Sigmoid colon (tissue), 4 donors: ENCODE measurements at regions not wholly inside any gene's neighbourhood (a gene's known extent, or its start where the extent isn't known, plus 50 kb on each side); places are given as distances from the start of the nearest gene placed in this dataset.

Experiments
- EP300 ChIP-seq, 4 donors: sonication (generic); formaldehyde crosslinking; IDR thresholded peaks; one replicate each; pipeline ENCODE4 v1.6.1; 2017; ENCODE audit warnings: antibody characterized with exemption in 4 of 4
- POLR2A ChIP-seq, 2 donors: fragments of 450-650 bp; IDR thresholded peaks; one replicate each; pipeline ENCODE4 v1.6.1; 2016; ENCODE audit warnings: antibody characterized with exemption in 2 of 2, mild to moderate bottlenecking in 2 of 2, moderate library complexity in 2 of 2
- POLR2AphosphoS5 ChIP-seq, 4 donors: sonication (generic); formaldehyde crosslinking; IDR thresholded peaks; one replicate each; pipeline ENCODE4 v1.6.1; 2017; ENCODE audit warnings: antibody characterized with exemption in 4 of 4
- TF ChIP-seq, protein P1 (sequence below), 4 experiments: fragments of 450-650 bp in 3 of 4; fragments of 200-600 bp in 1 of 4; IDR thresholded peaks; one replicate each; pipeline ENCODE4 v1.5.1; 2016 to 2019; ENCODE audit warnings: antibody characterized with exemption in 4 of 4, mild to moderate bottlenecking in 3 of 4, moderate library complexity in 2 of 4

DNA sequence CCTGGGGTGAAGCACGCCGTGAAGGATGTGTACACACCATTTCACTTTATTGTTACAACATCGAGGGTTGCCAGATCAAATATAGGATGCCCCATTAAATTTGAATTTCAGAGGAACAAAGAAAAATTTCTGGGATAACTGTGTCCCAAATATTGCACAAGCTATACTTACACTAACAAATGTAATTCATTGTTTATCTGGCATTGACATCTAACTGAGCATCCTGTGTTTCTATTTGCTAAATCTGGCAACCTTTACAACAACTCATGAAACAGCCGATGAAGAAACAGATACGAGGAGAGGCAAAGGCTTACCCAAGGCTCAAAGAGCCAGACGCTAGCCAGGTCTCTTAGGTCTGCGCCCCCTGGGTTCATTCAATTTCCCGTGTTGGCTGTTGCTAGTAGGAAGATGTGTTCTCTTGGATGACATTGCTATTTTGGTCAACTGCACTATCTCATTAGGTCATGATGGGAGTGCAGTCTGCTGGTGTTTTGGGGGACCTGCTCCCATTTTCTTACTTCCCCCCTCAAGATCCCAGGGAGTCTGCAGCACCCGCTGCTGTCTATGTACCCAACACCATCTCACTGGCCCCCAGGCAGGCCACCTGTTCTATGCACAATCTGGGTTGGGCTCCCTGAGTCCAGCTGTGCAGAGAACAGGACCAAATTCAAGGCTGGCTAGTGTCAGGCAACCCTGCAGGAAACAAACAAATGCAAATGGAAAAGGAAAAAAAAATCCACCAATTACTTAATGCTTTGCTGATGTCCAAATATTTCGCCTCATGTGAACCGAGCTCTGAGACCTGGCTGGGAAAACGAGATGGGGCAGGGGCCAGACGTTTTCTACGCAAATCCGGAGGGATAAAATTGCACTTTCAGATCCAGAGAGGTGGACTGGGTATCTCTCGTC is 560.9 kb downstream of the MIAT start:
- TF ChIP-seq, protein P1, sequence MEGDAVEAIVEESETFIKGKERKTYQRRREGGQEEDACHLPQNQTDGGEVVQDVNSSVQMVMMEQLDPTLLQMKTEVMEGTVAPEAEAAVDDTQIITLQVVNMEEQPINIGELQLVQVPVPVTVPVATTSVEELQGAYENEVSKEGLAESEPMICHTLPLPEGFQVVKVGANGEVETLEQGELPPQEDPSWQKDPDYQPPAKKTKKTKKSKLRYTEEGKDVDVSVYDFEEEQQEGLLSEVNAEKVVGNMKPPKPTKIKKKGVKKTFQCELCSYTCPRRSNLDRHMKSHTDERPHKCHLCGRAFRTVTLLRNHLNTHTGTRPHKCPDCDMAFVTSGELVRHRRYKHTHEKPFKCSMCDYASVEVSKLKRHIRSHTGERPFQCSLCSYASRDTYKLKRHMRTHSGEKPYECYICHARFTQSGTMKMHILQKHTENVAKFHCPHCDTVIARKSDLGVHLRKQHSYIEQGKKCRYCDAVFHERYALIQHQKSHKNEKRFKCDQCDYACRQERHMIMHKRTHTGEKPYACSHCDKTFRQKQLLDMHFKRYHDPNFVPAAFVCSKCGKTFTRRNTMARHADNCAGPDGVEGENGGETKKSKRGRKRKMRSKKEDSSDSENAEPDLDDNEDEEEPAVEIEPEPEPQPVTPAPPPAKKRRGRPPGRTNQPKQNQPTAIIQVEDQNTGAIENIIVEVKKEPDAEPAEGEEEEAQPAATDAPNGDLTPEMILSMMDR (IDR thresholded peaks at IDR 0.05) = no peak
- TF ChIP-seq POLR2A (IDR thresholded peaks at IDR 0.05) (no peak), POLR2AphosphoS5 (IDR thresholded peaks at IDR 0.05) (peak; percentile 31 to 56 (median 44)), EP300 (IDR thresholded peaks at IDR 0.05) (peak in 1 of 4 donors; percentile 27)
